ENCODE measurements at regions not wholly inside any gene's neighbourhood (a gene's known extent, or its start where the extent isn't known, plus 50 kb on each side); places are given as distances from the start of the nearest gene placed in this dataset.

- Histone ChIP-seq H3K9me3 (no peaks in the 10 kb centered on the region), H3K36me3 (no peaks in the 10 kb centered on the region), H3K4me3 (no peak overlapping the region), H3K4me1 (no peaks in the 10 kb centered on the region), H3K27ac (no peak overlapping the region), H3K27me3 (no peaks in the 10 kb centered on the region)
- intact Hi-C loops (cut with DNase I; ENCODE audit: low total_unique reads): no loop called here
- no peak for DNase-seq
- no peak for TF ChIP-seq POLR2A (IDR thresholded peaks at IDR 0.05)
- TF ChIP-seq, protein P1, sequence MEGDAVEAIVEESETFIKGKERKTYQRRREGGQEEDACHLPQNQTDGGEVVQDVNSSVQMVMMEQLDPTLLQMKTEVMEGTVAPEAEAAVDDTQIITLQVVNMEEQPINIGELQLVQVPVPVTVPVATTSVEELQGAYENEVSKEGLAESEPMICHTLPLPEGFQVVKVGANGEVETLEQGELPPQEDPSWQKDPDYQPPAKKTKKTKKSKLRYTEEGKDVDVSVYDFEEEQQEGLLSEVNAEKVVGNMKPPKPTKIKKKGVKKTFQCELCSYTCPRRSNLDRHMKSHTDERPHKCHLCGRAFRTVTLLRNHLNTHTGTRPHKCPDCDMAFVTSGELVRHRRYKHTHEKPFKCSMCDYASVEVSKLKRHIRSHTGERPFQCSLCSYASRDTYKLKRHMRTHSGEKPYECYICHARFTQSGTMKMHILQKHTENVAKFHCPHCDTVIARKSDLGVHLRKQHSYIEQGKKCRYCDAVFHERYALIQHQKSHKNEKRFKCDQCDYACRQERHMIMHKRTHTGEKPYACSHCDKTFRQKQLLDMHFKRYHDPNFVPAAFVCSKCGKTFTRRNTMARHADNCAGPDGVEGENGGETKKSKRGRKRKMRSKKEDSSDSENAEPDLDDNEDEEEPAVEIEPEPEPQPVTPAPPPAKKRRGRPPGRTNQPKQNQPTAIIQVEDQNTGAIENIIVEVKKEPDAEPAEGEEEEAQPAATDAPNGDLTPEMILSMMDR (IDR thresholded peaks at IDR 0.05): no peak
Measured at GRCh38 chr9:118532592-118532991, 828.4 kb downstream of the TLR4 start.

DNA sequence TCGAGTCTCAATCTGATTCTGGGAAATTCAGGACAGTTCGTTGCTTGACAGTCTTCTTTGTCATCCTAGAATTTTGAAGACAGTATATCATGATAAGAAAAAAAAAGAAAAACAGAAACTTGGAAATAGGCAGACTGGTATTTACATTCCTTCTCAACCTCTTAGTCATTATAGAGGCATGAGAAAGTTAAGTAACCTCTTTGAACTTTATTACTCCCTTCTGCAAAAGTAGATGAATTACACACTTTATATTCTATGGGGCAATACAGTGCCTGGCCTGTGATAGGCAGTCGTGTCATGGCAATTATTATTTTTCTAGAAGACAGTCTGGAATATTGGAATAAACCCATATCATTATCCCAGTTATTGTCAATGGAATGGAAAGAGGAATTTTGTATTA is 828.9 kb downstream of the TLR4 start:
- intact Hi-C loops (cut with DNase I; ENCODE audit: low total_unique reads): no loop called here
- DNase-seq: no peak
- H3K4me3 ChIP-seq: no peak overlapping the region
- H3K36me3 ChIP-seq: no peaks in the 10 kb centered on the region
- H3K27ac ChIP-seq: no peak overlapping the region
- TF ChIP-seq, protein P1 (IDR thresholded peaks at IDR 0.05): no peak
- no peak for TF ChIP-seq POLR2A (IDR thresholded peaks at IDR 0.05)
- no peaks in the 10 kb centered on the region for H3K4me1 ChIP-seq
- H3K27me3 ChIP-seq: no peaks in the 10 kb centered on the region
- no peaks in the 10 kb centered on the region for H3K9me3 ChIP-seq

DNA sequence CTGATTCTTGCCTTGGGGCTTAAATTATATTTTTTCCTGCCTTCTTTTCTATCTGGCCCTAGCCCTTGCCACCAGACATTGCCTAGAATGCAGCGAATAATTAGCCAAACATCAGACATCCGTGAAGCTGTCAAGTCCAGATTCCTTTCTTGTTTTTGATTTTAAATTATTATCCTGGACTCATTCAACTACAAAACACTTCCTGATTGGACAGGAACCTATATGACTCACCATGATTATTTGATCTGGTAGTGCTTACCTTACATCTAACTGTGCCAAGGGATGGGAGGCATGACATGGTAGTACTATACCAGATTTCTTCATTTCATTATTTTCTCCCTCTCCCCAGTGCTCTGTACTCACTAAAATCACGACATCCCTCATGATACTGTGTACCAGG is 829.6 kb downstream of the TLR4 start:
- H3K36me3 ChIP-seq: no peaks in the 10 kb centered on the region
- H3K27ac ChIP-seq: no peak overlapping the region
- no peak overlapping the region for H3K4me3 ChIP-seq
- no peaks in the 10 kb centered on the region for H3K27me3 ChIP-seq
- no peaks in the 10 kb centered on the region for H3K4me1 ChIP-seq
- intact Hi-C loops (cut with DNase I; ENCODE audit: low total_unique reads): no loop called here
- H3K9me3 ChIP-seq: no peaks in the 10 kb centered on the region
- TF ChIP-seq POLR2A (IDR thresholded peaks at IDR 0.05): no peak
- TF ChIP-seq, protein P1 (IDR thresholded peaks at IDR 0.05): no peak
- no peak for DNase-seq

GRCh38 chr9:118536153-118536552 is 832.0 kb downstream of the TLR4 start:
- no peak for TF ChIP-seq POLR2A (IDR thresholded peaks at IDR 0.05)
- TF ChIP-seq, protein P1 (IDR thresholded peaks at IDR 0.05): no peak
- H3K36me3 ChIP-seq: no peaks in the 10 kb centered on the region
- DNase-seq: no peak
- H3K4me1 ChIP-seq: no peaks in the 10 kb centered on the region
- H3K27ac ChIP-seq: no peak overlapping the region
- no peaks in the 10 kb centered on the region for H3K27me3 ChIP-seq
- intact Hi-C loops (cut with DNase I; ENCODE audit: low total_unique reads): no loop called here
- no peak overlapping the region for H3K4me3 ChIP-seq
- no peaks in the 10 kb centered on the region for H3K9me3 ChIP-seq

DNA sequence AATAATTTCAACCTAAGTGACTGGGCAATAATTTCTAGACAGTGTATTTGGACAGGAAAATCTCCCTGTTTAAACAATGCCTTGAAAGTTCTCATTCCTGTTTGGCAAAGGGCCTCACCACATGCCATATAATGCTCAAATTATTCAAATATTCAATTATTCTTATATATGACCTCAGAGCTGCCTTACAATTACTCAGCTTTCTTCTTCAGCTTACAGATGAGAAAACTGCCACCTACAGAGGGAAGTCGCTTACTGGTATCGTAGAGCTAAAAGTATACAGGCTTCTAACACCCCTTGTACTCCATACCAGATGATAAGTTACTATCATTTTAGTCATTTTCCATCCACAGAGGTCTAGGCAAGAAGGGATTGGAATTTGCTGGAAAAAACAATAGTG is 830.3 kb downstream of the BRINP1 start:
- H3K36me3 ChIP-seq: no peaks in the 10 kb centered on the region
- TF ChIP-seq, protein P1 (IDR thresholded peaks at IDR 0.05): no peak
- no peak for TF ChIP-seq POLR2A (IDR thresholded peaks at IDR 0.05)
- no peak overlapping the region for H3K4me3 ChIP-seq
- H3K9me3 ChIP-seq: no peaks in the 10 kb centered on the region
- intact Hi-C loops (cut with DNase I; ENCODE audit: low total_unique reads): no loop called here
- no peak for DNase-seq
- no peaks in the 10 kb centered on the region for H3K27me3 ChIP-seq
- no peak overlapping the region for H3K27ac ChIP-seq
- no peaks in the 10 kb centered on the region for H3K4me1 ChIP-seq
